NCI-H2196 treated with DMSO at 0.1 percent for 48 hours (cell line): ENCODE measurements at regions not wholly inside any gene's neighbourhood (a gene's known extent, or its start where the extent isn't known, plus 50 kb on each side); places are given as distances from the start of the nearest gene placed in this dataset.
A peak's percentile ranks its signal among the peaks of the same experiment; 100 is the strongest.

Experiments
- DNase-seq: peaks from one replicate; lab custom pipeline; 2025; ENCODE audit not compliant: unreplicated experiment; lab: John Stamatoyannopoulos, UW

DNA sequence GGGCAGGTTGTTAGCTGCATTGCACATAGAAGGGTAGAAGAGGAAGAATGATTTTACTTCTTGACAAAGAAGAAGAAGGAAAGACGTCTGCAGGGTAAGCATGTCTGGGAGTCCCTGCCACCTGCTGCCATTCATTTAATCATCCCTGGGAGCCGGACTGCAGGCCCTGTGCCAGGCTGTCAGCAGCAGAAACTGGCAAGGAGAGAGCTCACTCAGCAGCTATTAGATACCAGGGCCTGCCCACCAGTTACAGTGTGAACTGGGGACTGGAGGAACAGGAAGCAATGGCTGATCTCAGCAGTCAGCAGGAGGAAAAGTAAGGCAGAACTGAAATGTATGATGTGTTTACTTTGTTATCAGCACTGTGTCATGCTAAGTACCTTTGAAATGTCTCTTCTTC lies 75.7 kb upstream of the C1orf87 start:
- peak; percentile 35 for DNase-seq

DNA sequence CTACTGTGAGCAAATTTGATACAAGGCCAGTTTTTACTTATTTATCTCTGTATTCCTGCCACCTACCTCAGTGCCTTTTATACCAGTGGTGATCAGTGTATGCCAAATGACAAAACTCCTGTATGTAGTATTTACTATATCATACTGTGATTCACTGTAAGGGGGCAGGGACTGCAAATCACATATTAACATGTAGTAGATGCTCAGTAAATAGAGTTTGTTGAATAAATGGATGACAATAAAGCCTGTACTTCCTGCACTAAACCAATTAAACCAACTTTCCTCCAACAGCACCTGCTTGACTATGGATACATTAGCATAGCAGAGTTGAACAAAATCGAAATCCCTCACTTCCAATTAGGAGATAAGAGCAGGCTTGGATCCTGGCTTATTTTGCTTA lies 73.3 kb upstream of the C1orf87 start:
- DNase-seq, result no peak

DNA sequence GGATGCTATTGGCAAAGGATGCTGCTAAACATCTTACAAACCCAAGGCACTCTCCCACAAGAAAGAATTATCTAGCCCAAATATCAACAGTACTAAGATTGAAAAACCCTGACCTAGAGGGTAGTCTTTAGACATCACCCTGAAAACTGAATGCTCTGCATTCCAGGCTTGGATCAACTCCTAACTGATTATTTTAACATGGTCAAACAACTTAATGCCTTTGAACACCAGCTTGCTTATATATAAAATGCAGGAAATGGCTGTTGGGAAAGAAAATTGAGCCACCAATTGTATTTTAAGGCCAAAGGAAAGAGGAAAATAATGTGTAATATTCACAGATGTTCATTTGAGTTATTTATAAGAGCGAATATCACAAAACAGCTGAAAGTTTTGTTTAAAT lies 72.2 kb upstream of the C1orf87 start:
- DNase-seq, result no peak

DNA sequence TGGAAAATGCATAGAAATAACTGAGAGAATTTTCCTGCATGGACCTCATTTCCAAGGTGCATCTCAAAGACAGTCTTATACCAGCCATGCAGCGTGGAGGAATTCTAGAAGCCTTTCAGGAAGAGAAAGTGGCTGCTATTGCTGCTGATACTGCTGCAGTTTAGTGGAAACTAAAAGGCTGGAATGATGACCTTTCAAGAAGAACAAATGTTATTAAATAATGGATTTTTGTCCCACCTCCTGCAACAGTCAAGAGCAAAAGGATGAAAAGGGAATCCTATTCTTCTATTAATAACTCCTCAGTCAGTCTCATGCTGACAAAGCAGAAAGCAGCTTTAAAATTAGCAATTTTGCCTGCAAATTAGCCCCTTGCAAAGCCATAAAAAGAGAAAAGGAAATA lies 68.2 kb upstream of the C1orf87 start:
- no peak for DNase-seq

DNA sequence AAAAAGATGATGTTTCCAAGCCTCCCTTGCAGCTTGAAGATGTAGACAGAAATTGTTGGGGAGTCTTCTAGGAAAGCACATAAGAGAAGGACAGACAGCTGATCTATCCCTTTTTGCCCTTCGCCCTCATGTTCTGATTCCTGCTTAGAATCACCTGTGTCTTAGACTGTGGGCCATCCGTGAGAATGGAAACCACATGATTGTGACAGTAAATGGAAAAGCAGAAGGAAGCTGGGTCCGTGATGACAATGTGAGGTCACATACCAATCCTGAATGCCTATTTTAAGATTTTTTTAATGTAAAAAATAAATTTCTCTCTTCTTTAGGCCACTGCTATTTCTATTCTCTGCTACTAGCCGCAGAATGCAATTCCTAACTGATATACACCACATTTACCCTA lies 67.7 kb upstream of the C1orf87 start:
- no peak for DNase-seq

DNA sequence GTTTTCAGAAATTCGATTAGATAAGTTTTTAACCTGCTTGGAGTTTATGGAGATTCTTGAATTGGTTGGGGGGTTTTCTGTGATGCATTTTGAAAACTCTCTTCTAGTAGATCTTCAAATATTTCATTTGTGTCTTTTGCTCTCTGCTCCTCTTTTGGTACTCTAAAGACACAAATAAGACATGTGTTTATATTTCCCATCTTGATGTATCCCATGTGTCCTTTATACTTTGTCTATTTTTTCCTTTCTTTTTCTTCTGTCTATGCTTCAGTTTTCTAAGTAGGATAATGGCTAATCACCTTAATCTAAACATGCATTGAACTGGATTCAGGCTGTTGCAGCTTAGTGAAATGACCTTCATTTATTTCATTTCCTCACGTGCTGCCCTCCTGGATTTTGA lies 63.8 kb upstream of the C1orf87 start:
- no peak for DNase-seq

GRCh38 chr1:60136395-60136794 lies 62.8 kb upstream of the C1orf87 start:
- DNase-seq, result no peak

DNA sequence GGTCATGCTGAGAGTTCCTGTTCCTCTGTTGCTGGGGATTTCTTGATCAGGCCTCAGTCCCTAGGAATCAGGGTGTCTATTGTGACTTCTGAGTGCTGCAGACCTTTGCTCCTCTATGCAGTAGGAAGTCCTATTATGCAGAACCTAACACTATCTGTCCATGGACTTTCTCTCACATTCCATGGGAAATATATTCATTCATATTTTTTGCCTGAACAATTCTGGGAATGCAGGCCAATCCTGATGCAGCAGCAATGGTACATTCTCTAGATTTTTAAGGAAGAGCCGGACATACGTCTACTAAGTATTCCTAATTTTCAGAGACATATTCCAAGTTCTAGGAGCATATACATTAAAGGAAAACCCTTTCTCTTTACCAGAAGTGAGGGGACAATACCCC lies 61.1 kb upstream of the C1orf87 start:
- DNase-seq, result no peak

DNA sequence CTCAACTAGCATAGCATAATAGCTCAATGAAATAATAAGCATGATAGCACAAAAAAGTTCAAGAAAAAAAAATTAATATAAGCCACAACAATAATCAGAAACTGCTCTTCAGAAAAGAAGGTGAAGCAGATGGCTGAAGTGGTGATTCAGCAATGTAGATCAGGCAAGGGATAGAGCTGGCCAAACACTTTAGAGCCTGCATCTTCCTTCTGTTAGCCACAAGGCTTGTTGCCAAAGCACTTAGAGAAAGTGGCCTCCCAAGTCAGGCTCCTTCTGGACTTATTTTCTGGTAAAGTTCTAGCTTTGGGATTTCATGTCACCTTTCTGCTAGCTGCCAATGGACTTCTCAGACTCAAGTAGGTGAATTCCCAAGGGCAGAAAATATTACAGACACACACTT lies 60.3 kb upstream of the C1orf87 start:
- no peak for DNase-seq

- DNase-seq, result no peak
These were observed 59.6 kb upstream of the C1orf87 start for GRCh38 chr1:60133000-60133673.

GRCh38 chr1:60132108-60132507 lies 58.5 kb upstream of the C1orf87 start:
- no peak for DNase-seq

- DNase-seq, result no peak
These were observed 57.1 kb upstream of the C1orf87 start for GRCh38 chr1:60130703-60131102.

DNA sequence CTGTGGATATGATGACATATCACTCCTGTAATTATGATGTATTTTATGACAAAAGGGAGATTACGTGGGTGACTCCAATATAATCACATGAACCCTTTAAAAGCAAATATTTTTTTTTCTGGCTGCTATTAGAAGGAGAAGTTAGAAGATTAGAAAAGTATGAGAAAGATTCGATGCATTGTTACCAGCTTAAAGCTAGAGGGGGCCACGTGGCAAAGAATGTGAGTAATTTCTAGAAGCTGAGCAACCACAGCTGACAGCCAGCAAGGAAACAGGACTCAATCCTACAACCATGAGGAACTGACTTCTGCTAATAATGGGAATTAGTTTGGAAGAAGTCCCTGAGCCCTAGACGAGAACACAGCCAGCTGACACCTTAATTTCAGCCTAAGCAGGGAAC lies 56.3 kb upstream of the C1orf87 start:
- DNase-seq, result no peak

GRCh38 chr1:60126723-60127122 lies 53.2 kb upstream of the C1orf87 start:
- no peak for DNase-seq
